Panc1 (cell line): ENCODE measurements at regions not wholly inside any gene's neighbourhood (a gene's known extent, or its start where the extent isn't known, plus 50 kb on each side); places are given as distances from the start of the nearest gene placed in this dataset.

Experiments used
- ATAC-seq: fragments of 200-7000 bp; cut with Tn5 transposase; 2 replicates; pipeline ENCODE4 v1.9.1; 2020; ENCODE audit warnings: mild to moderate bottlenecking, moderate library complexity
- BruUV-seq: library from RNA; stranded (reverse); fragments of 400-500 nt; replicated peaks from 2 replicates; lab custom pipeline; 2021; lab: Mats Ljungman, UMichigan
- CTCF ChIA-PET: fragments of 300-600 bp; sonication (Branson Sonifier 250); formaldehyde crosslinking; loops from one replicate; lab custom pipeline; 2022; ENCODE audit warnings: antibody characterized with exemption; lab: Charles Lee
- POLR2A ChIA-PET: fragments of 300-600 bp; sonication (Branson Sonifier 250); formaldehyde crosslinking; loops from one replicate; lab custom pipeline; 2022; ENCODE audit warnings: antibody characterized with exemption; lab: Charles Lee
- DNase-seq: peaks from one replicate; pipeline ENCODE4 v3.0.0-alpha.2; 2010; ENCODE audit warnings: low read depth, low spot score
- H3K27ac ChIP-seq: 2 replicates; pipeline ENCODE4 v1.5.1; 2011; ENCODE audit warnings: mild to moderate bottlenecking, low read length, inconsistent platforms
- H3K27me3 ChIP-seq: fragments of 200-500 bp; sonication (Bioruptor generic); 2 replicates; pipeline ENCODE4 v1.6.0; 2014; ENCODE audit warnings: low read length, inconsistent platforms; ENCODE audit not compliant: control insufficient read depth, insufficient read depth
- H3K36me3 ChIP-seq: fragments of 200-500 bp; sonication (Bioruptor generic); 2 replicates; pipeline ENCODE4 v1.5.1; 2014; ENCODE audit warnings: inconsistent platforms, mild to moderate bottlenecking, low read length, moderate library complexity; ENCODE audit not compliant: control insufficient read depth, insufficient read depth
- H3K4me1 ChIP-seq: 2 replicates; pipeline ENCODE4 v1.5.1; 2011; ENCODE audit warnings: inconsistent platforms, mild to moderate bottlenecking, low read length, moderate library complexity; ENCODE audit not compliant: control insufficient read depth, insufficient read depth
- H3K4me3 ChIP-seq, 2 experiments: 2 replicates each; pipeline ENCODE4 v1.5.1; 2011 to 2012; ENCODE audit warnings: low read depth in 2 of 2, low read length in 2 of 2, mild to moderate bottlenecking in 2 of 2, inconsistent platforms in 1 of 2, moderate library complexity in 1 of 2
- H3K9me3 ChIP-seq: fragments of 200-500 bp; sonication (Bioruptor generic); 2 replicates; pipeline ENCODE4 v1.5.1; 2014; ENCODE audit warnings: low read depth, mild to moderate bottlenecking, inconsistent platforms, low read length, moderate library complexity; ENCODE audit not compliant: control insufficient read depth, insufficient read depth
- POLR2AphosphoS5 ChIP-seq: IDR thresholded peaks from 2 replicates; pipeline ENCODE4 v1.6.1; 2012; ENCODE audit warnings: mild to moderate bottlenecking, low read depth, low read length, moderate library complexity
- SIN3A ChIP-seq: IDR thresholded peaks from 2 replicates; pipeline ENCODE4 v1.6.1; 2012; ENCODE audit warnings: low read depth, mild to moderate bottlenecking, low read length, moderate library complexity, borderline replicate concordance; ENCODE audit not compliant: insufficient read depth
- TCF7L2 ChIP-seq: IDR thresholded peaks from 2 replicates; pipeline ENCODE4 v1.6.1; 2011; ENCODE audit warnings: mild to moderate bottlenecking, low read depth, low read length, inconsistent platforms
- in situ Hi-C: cut with HindIII; loops from 2 replicates; pipeline ENCODE4 v1.10.0; 2016; ENCODE audit warnings: low sequenced_read_pairs, low pct_unique_long_range_greater_than_20kb
- intact Hi-C: fragments of 100-400 bp; cut with micrococcal nuclease; formaldehyde crosslinking; loops from one replicate; pipeline ENCODE4 v1.10.0; 2022; ENCODE audit not compliant: unreplicated experiment
- TF ChIP-seq, protein P1 (sequence below), 2 experiments: IDR thresholded peaks; 2 replicates each; pipeline ENCODE4 v1.6.1; 2011 to 2012; ENCODE audit warnings: low read depth in 2 of 2, control low read depth in 1 of 2, low read length in 1 of 2, mild to moderate bottlenecking in 1 of 2, moderate library complexity in 1 of 2; ENCODE audit not compliant: insufficient read depth in 1 of 2
- TF ChIP-seq, protein P2 (sequence below): fragments of 450-650 bp; IDR thresholded peaks from 2 replicates; pipeline ENCODE4 v1.5.1; 2017; ENCODE audit warnings: mild to moderate bottlenecking

DNA sequence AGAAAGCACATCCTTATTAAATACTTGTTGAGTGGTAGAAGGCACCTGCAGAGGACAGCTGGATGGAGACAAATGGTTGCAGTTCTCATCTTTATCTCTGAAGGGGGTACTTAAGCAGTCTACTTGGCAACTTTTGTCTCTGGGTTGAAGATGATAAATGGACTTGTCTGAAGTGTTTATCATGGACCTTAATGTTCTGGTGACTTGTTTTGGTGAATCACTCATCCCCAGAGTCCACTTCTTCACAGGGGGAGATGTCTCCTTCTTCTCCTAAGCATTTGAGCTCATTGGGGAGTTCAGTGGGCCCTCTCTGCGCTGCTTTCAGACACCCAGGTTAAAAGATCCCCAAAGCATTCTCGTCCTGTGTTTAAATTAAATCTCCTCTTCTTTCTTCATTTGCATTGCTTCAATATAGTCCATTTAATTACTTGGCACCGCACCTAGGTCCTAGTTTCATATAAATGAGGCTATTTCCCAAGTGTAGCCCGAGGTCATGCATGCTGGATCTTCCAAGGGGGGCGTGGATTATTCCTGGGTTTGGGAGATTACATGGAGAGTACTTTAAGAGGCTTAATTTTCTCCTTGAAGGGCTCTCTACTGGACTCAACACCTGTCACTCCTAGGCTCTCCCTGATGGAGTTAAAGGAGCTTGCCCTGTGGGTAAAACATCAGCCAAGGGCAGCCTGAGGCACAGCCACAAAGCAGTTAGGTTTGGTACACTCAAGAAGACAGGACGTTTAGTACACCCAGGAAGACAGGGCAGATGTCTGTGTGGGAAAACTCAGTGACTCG, 239.3 kb upstream of the C2CD4B start:
- 0 out of 2 replicates have a peak, but pooled peaks cover 2% of the 10 kb centered on the region for H3K9me3 ChIP-seq
- CTCF ChIA-PET = interaction anchor here (0.6 kb wide), 1 partner anchor 107 kb away, joined by 3 read pairs; no protein-coding TSS in a partner anchor
- intact Hi-C loops = no loop called here
- no peaks in the 10 kb centered on the region; the same call in 1 of the 2 replicates for H3K27me3 ChIP-seq
- no peak for DNase-seq
- POLR2A ChIA-PET = no interaction called here
- H3K4me3 ChIP-seq = no peak overlapping the region
- ATAC-seq = no peak
- no peak for TF ChIP-seq POLR2AphosphoS5
- TF ChIP-seq, protein P1, sequence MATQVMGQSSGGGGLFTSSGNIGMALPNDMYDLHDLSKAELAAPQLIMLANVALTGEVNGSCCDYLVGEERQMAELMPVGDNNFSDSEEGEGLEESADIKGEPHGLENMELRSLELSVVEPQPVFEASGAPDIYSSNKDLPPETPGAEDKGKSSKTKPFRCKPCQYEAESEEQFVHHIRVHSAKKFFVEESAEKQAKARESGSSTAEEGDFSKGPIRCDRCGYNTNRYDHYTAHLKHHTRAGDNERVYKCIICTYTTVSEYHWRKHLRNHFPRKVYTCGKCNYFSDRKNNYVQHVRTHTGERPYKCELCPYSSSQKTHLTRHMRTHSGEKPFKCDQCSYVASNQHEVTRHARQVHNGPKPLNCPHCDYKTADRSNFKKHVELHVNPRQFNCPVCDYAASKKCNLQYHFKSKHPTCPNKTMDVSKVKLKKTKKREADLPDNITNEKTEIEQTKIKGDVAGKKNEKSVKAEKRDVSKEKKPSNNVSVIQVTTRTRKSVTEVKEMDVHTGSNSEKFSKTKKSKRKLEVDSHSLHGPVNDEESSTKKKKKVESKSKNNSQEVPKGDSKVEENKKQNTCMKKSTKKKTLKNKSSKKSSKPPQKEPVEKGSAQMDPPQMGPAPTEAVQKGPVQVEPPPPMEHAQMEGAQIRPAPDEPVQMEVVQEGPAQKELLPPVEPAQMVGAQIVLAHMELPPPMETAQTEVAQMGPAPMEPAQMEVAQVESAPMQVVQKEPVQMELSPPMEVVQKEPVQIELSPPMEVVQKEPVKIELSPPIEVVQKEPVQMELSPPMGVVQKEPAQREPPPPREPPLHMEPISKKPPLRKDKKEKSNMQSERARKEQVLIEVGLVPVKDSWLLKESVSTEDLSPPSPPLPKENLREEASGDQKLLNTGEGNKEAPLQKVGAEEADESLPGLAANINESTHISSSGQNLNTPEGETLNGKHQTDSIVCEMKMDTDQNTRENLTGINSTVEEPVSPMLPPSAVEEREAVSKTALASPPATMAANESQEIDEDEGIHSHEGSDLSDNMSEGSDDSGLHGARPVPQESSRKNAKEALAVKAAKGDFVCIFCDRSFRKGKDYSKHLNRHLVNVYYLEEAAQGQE (IDR thresholded peaks at IDR 0.05; ENCODE audit: insufficient read depth in 1 of 2, low read depth in 2 of 2, low read length in 1 of 2) = no peak
- TF ChIP-seq TCF7L2 = no peak
- TF ChIP-seq SIN3A = no peak
- TF ChIP-seq, protein P2, sequence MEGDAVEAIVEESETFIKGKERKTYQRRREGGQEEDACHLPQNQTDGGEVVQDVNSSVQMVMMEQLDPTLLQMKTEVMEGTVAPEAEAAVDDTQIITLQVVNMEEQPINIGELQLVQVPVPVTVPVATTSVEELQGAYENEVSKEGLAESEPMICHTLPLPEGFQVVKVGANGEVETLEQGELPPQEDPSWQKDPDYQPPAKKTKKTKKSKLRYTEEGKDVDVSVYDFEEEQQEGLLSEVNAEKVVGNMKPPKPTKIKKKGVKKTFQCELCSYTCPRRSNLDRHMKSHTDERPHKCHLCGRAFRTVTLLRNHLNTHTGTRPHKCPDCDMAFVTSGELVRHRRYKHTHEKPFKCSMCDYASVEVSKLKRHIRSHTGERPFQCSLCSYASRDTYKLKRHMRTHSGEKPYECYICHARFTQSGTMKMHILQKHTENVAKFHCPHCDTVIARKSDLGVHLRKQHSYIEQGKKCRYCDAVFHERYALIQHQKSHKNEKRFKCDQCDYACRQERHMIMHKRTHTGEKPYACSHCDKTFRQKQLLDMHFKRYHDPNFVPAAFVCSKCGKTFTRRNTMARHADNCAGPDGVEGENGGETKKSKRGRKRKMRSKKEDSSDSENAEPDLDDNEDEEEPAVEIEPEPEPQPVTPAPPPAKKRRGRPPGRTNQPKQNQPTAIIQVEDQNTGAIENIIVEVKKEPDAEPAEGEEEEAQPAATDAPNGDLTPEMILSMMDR = no peak
- H3K27ac ChIP-seq = no peak overlapping the region
- H3K36me3 ChIP-seq = no peaks in the 10 kb centered on the region
- BruUV-seq = no TSS peak
- in situ Hi-C loops = no loop called here
- no peaks in the 10 kb centered on the region for H3K4me1 ChIP-seq

DNA sequence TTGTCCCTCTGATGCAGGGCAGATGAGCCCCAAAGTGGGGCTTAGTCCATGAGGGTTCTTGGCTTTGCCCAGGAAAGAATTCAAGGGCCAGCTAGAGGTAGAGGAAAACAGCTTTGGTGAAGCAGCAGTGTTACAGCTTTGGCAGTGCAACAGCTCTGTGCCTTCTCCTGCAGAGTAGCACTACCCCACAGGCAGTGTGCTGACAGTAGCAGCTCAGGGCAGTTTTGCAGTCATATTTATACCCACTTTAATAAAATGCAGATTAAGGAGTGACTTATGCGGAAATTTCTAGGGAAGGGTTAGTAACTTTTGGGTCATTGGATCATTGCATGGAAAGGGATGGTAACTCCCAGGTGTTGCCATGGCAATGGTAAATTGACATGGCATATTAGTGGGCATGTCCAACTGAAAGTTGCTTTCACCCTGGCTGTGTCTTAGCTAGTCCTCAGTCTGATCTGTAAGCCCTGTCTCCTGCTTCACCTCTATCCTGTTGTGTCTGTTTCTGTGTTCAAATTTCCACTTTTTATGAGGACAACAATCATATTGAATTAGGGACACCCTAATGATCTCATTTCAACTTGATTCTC, 241.3 kb upstream of the C2CD4B start:
- Histone ChIP-seq H3K36me3 (no peaks in the 10 kb centered on the region), H3K9me3 (no peaks in the 10 kb centered on the region), H3K27me3 (no peaks in the 10 kb centered on the region; the same call in 1 of the 2 replicates), H3K4me3 (no peak overlapping the region), H3K4me1 (no peaks in the 10 kb centered on the region), H3K27ac (no peak overlapping the region)
- ATAC-seq = 0 out of 2 replicates have a peak, but pooled peaks have one; percentile 46
- TF ChIP-seq SIN3A = no peak
- TF ChIP-seq, protein P1 (IDR thresholded peaks at IDR 0.05; ENCODE audit: insufficient read depth in 1 of 2, low read depth in 2 of 2, low read length in 1 of 2) = no peak
- TF ChIP-seq POLR2AphosphoS5 = no peak
- TF ChIP-seq TCF7L2 = no peak
- TF ChIP-seq, protein P2 = no peak
- no peak for DNase-seq
- no TSS peak for BruUV-seq
- ChIA-PET POLR2A (no interaction called here), CTCF (no interaction called here)
- intact Hi-C loops = no loop called here
- in situ Hi-C loops = no loop called here
